ENCODE measurements at regions not wholly inside any gene's neighbourhood (a gene's known extent, or its start where the extent isn't known, plus 50 kb on each side); places are given as distances from the start of the nearest gene placed in this dataset.

- WGBS, 2 experiments (ENCODE audit: extremely low coverage in 1 of 2, insufficient coverage in 1 of 2, insufficient read length in 1 of 2, insufficient replicate concordance in 2 of 2, low coverage in 1 of 2, low lambda C conversion rate in 2 of 2, missing lambda C conversion rate in 1 of 2) = 93% methylated on average over 4 of the region's 4 CpGs; no CpG with 5 or more reads in 1 of the 2 experiments
- H4K5ac ChIP-seq (ENCODE audit: insufficient read length, low read depth, low read length) = no peak overlapping the region
- no peak overlapping the region for H2BK120ac ChIP-seq (replicated peaks; ENCODE audit: low read depth, low read length)
- H3K18ac ChIP-seq (ENCODE audit: extremely low read depth, low read length) = no peak overlapping the region
- H3K9me3 ChIP-seq (ENCODE audit: insufficient read depth in 2 of 2, low read depth in 1 of 2, low read length in 1 of 2) = no peaks in the 10 kb centered on the region
- no peak overlapping the region for H2BK5ac ChIP-seq (ENCODE audit: low read depth, low read length)
- no peak overlapping the region for H3K23ac ChIP-seq (ENCODE audit: insufficient read length)
- H2BK15ac ChIP-seq (ENCODE audit: low read length) = no peak overlapping the region
- no peak overlapping the region for H3K9ac ChIP-seq (replicated peaks in 1 of 4; ENCODE audit: extremely low read depth in 1 of 4, low read depth in 3 of 4, low read length in 3 of 4)
- no peak overlapping the region for H3K27ac ChIP-seq (ENCODE audit: low read depth, low read length)
- H3K14ac ChIP-seq (ENCODE audit: insufficient read length) = no peak overlapping the region
- H2BK20ac ChIP-seq (ENCODE audit: low read length) = no peak overlapping the region
- H2AK5ac ChIP-seq (ENCODE audit: low read depth, low read length) = no peak overlapping the region
- DNase-seq (ENCODE audit: low read depth in 1 of 2, low spot score in 2 of 2) (no peak), FAIRE-seq (no peak)
- no peak overlapping the region for H3K56ac ChIP-seq (replicated peaks; ENCODE audit: insufficient read length, low read depth, low read length)
- H3K23me2 ChIP-seq (ENCODE audit: low read depth, low read length) = no peaks in the 10 kb centered on the region
- no peak overlapping the region for H2BK12ac ChIP-seq (ENCODE audit: low read depth, low read length)
- TF ChIP-seq SIN3A (conservative IDR thresholded peaks at IDR 0.05 in 1 of 2, IDR thresholded peaks at IDR 0.05 in 1 of 2; ENCODE audit: low read depth in 1 of 2, low read length in 2 of 2) = no peak
- TF ChIP-seq SAP30 (IDR thresholded peaks at IDR 0.05; ENCODE audit: insufficient read depth, insufficient replicate concordance, low read length) = no peak
- no peak for TF ChIP-seq ATF3 (IDR thresholded peaks at IDR 0.05; ENCODE audit: insufficient read depth, low read depth, low read length)
- TF ChIP-seq RAD21 (IDR thresholded peaks at IDR 0.05 in 1 of 2, conservative IDR thresholded peaks at IDR 0.05 in 1 of 2; ENCODE audit: low read depth in 2 of 2, low read length in 2 of 2) = no peak
- no peak overlapping the region for H4K91ac ChIP-seq (replicated peaks; ENCODE audit: insufficient read length, low read length)
- no peaks in the 10 kb centered on the region for H3K36me3 ChIP-seq (ENCODE audit: control insufficient read depth in 2 of 4, insufficient read depth in 4 of 4, low read length in 3 of 4)
- H3K4me1 ChIP-seq (replicated peaks in 1 of 4; ENCODE audit: control insufficient read depth in 3 of 4, insufficient read depth in 4 of 4, low read length in 3 of 4) = no peaks in the 10 kb centered on the region
- H3K27me3 ChIP-seq (replicated peaks in 1 of 4; ENCODE audit: control insufficient read depth in 3 of 4, extremely low read depth in 1 of 4, insufficient read depth in 3 of 4, low read length in 3 of 4) = no peaks in the 10 kb centered on the region
- CTCF ChIA-PET (ENCODE audit: partially characterized antibody) = no interaction called here
- H3K4ac ChIP-seq (replicated peaks; ENCODE audit: insufficient read length, low read depth, low read length) = no peak overlapping the region
- H3K4me3 ChIP-seq (ENCODE audit: extremely low read depth in 1 of 4, insufficient read depth in 2 of 4, low read depth in 3 of 4, low read length in 4 of 4) = no peak overlapping the region
- no peaks in the 10 kb centered on the region for H3K79me1 ChIP-seq (ENCODE audit: low read depth, low read length)
- H3K4me2 ChIP-seq (ENCODE audit: insufficient read depth in 1 of 2, low read depth in 2 of 2, low read length in 2 of 2) = no peak overlapping the region
- POLR2A ChIA-PET (ENCODE audit: partially characterized antibody) = no interaction called here
- no peaks in the 10 kb centered on the region for H4K20me1 ChIP-seq (replicated peaks in 1 of 2; ENCODE audit: control insufficient read depth in 1 of 2, insufficient read depth in 2 of 2, low read length in 2 of 2)
- no peak overlapping the region for H4K8ac ChIP-seq (ENCODE audit: extremely low read depth, insufficient read depth, low read length)
- no peaks in the 10 kb centered on the region for H3K79me2 ChIP-seq (ENCODE audit: control insufficient read depth in 1 of 2, insufficient read depth in 2 of 2, low read length in 2 of 2)
- H2AFZ ChIP-seq (ENCODE audit: low read length) = no peak overlapping the region
Observed at GRCh38 chr4:42729505-42730237, 72.8 kb upstream of the ATP8A1 start.
